Subcutaneous abdominal adipose tissue (tissue), 5 donors: ENCODE measurements at regions not wholly inside any gene's neighbourhood (a gene's known extent, or its start where the extent isn't known, plus 50 kb on each side); places are given as distances from the start of the nearest gene placed in this dataset.

Source experiments
- H3K27ac ChIP-seq: one replicate; pipeline ENCODE4 v1.7.0; 2013; ENCODE audit warnings: low read depth, mild to moderate bottlenecking, inconsistent platforms, low read length, moderate library complexity
- H3K27me3 ChIP-seq, 5 donors: one replicate each; pipeline ENCODE4 v1.7.0; 2013; ENCODE audit warnings: low read length in 5 of 5, inconsistent platforms in 1 of 5; ENCODE audit not compliant: control insufficient read depth in 5 of 5, insufficient read depth in 4 of 5
- H3K36me3 ChIP-seq, 5 donors: one replicate each; pipeline ENCODE4 v1.7.0; 2013; ENCODE audit warnings: low read length in 5 of 5; ENCODE audit not compliant: control insufficient read depth in 5 of 5, insufficient read depth in 5 of 5
- H3K4me1 ChIP-seq, 5 donors: one replicate each; pipeline ENCODE4 v1.7.0; 2013; ENCODE audit warnings: low read length in 5 of 5, mild to moderate bottlenecking in 3 of 5, moderate library complexity in 1 of 5; ENCODE audit not compliant: control insufficient read depth in 5 of 5, insufficient read depth in 5 of 5
- H3K4me3 ChIP-seq, 5 donors: one replicate each; pipeline ENCODE4 v1.7.0; 2013; ENCODE audit warnings: low read length in 5 of 5, low read depth in 1 of 5
- H3K9ac ChIP-seq, 5 donors: one replicate each; pipeline ENCODE4 v1.7.0; 2013; ENCODE audit warnings: low read length in 5 of 5, mild to moderate bottlenecking in 4 of 5, moderate library complexity in 3 of 5
- H3K9me3 ChIP-seq, 5 donors: one replicate each; pipeline ENCODE4 v1.7.0; 2013; ENCODE audit warnings: low read length in 5 of 5; ENCODE audit not compliant: control insufficient read depth in 5 of 5
- donor health status: healthy.
- donor health status: healthy.
- donor health status: healthy.
- donor health status: healthy.
- donor health status: healthy.

- no peak overlapping the region for H3K4me3 ChIP-seq
- no peak overlapping the region for H3K9ac ChIP-seq
- peaks cover 0 to 6% (median 0%) of the 10 kb centered on the region in 5 donors for H3K4me1 ChIP-seq
- no peaks in the 10 kb centered on the region for H3K36me3 ChIP-seq
- H3K27me3 ChIP-seq = no peaks in the 10 kb centered on the region
- no peaks in the 10 kb centered on the region for H3K9me3 ChIP-seq
- no peak overlapping the region for H3K27ac ChIP-seq
Measured at GRCh38 chr2:7205151-7205830, 288.1 kb downstream of the RNF144A start.

- H3K27ac ChIP-seq = no peak overlapping the region
- no peak overlapping the region for H3K9ac ChIP-seq
- H3K36me3 ChIP-seq = no peaks in the 10 kb centered on the region
- no peak overlapping the region for H3K4me3 ChIP-seq
- H3K9me3 ChIP-seq = no peaks in the 10 kb centered on the region
- no peaks in the 10 kb centered on the region for H3K27me3 ChIP-seq
- H3K4me1 ChIP-seq = peaks cover 0 to 7% (median 0%) of the 10 kb centered on the region in 5 donors
Measured at GRCh38 chr2:7206111-7206810, 289.0 kb downstream of the RNF144A start.

GRCh38 chr2:7207631-7208030 is 290.4 kb downstream of the RNF144A start:
- no peak overlapping the region for H3K4me3 ChIP-seq
- H3K9me3 ChIP-seq = no peaks in the 10 kb centered on the region
- no peaks in the 10 kb centered on the region for H3K36me3 ChIP-seq
- no peak overlapping the region for H3K9ac ChIP-seq
- H3K4me1 ChIP-seq = peaks cover 0 to 12% (median 3%) of the 10 kb centered on the region in 5 donors
- H3K27me3 ChIP-seq = no peaks in the 10 kb centered on the region
- H3K27ac ChIP-seq = no peak overlapping the region

- Histone ChIP-seq H3K9me3 (peaks cover 0 to 2% (median 0%) of the 10 kb centered on the region in 5 donors), H3K9ac (no peak overlapping the region)
Measured at GRCh38 chr2:7209757-7210555, 292.7 kb downstream of the RNF144A start.

GRCh38 chr2:7210712-7211111 is 293.5 kb downstream of the RNF144A start:
- no peaks in the 10 kb centered on the region for H3K27me3 ChIP-seq
- peaks cover 0 to 2% (median 0%) of the 10 kb centered on the region in 5 donors for H3K9me3 ChIP-seq
- H3K27ac ChIP-seq = no peak overlapping the region
- no peaks in the 10 kb centered on the region for H3K36me3 ChIP-seq
- H3K4me3 ChIP-seq = no peak overlapping the region
- H3K4me1 ChIP-seq = peaks cover 0 to 12% (median 3%) of the 10 kb centered on the region in 5 donors
- no peak overlapping the region for H3K9ac ChIP-seq

More at GRCh38 chr2:7209757-7210555, 292.7 kb downstream of the RNF144A start:
- Histone ChIP-seq H3K27ac (no peak overlapping the region), H3K27me3 (no peaks in the 10 kb centered on the region), H3K4me1 (peaks cover 0 to 12% (median 3%) of the 10 kb centered on the region in 5 donors), H3K4me3 (no peak overlapping the region), H3K36me3 (no peaks in the 10 kb centered on the region)

- Histone ChIP-seq H3K4me1 (no peaks in the 10 kb centered on the region), H3K27ac (no peak overlapping the region), H3K27me3 (no peaks in the 10 kb centered on the region), H3K9ac (no peak overlapping the region), H3K9me3 (peaks cover 0 to 3% (median 0%) of the 10 kb centered on the region in 5 donors), H3K36me3 (no peaks in the 10 kb centered on the region), H3K4me3 (no peak overlapping the region)
Measured at GRCh38 chr2:7225848-7226247, 308.6 kb downstream of the RNF144A start.

- Histone ChIP-seq H3K27ac (no peak overlapping the region), H3K9me3 (peaks cover 0 to 3% (median 0%) of the 10 kb centered on the region in 5 donors), H3K9ac (no peak overlapping the region), H3K4me3 (no peak overlapping the region), H3K4me1 (no peaks in the 10 kb centered on the region), H3K36me3 (no peaks in the 10 kb centered on the region), H3K27me3 (no peaks in the 10 kb centered on the region)
Measured at GRCh38 chr2:7226501-7226900, 309.3 kb downstream of the RNF144A start.

GRCh38 chr2:7233126-7233525 is 315.9 kb downstream of the RNF144A start:
- H3K4me1 ChIP-seq = no peaks in the 10 kb centered on the region
- H3K9ac ChIP-seq = no peak overlapping the region
- no peaks in the 10 kb centered on the region for H3K9me3 ChIP-seq
- no peaks in the 10 kb centered on the region for H3K36me3 ChIP-seq
- H3K27ac ChIP-seq = no peak overlapping the region
- no peaks in the 10 kb centered on the region for H3K27me3 ChIP-seq
- H3K4me3 ChIP-seq = no peak overlapping the region

GRCh38 chr2:7237466-7237865 is 320.3 kb downstream of the RNF144A start:
- no peak overlapping the region for H3K9ac ChIP-seq
- no peaks in the 10 kb centered on the region for H3K4me1 ChIP-seq
- H3K36me3 ChIP-seq = no peaks in the 10 kb centered on the region
- H3K27me3 ChIP-seq = no peaks in the 10 kb centered on the region
- no peak overlapping the region for H3K4me3 ChIP-seq
- H3K27ac ChIP-seq = no peak overlapping the region
- H3K9me3 ChIP-seq = no peaks in the 10 kb centered on the region

GRCh38 chr2:7239078-7239477 is 321.9 kb downstream of the RNF144A start:
- Histone ChIP-seq H3K9me3 (no peaks in the 10 kb centered on the region), H3K36me3 (no peaks in the 10 kb centered on the region), H3K27ac (no peak overlapping the region), H3K9ac (no peak overlapping the region), H3K4me3 (no peak overlapping the region), H3K4me1 (peaks cover 0 to 6% (median 0%) of the 10 kb centered on the region in 5 donors), H3K27me3 (no peaks in the 10 kb centered on the region)
